HG02798 (cell line): ENCODE measurements at regions not wholly inside any gene's neighbourhood (a gene's known extent, or its start where the extent isn't known, plus 50 kb on each side); places are given as distances from the start of the nearest gene placed in this dataset.

ENCODE experiments used
- ATAC-seq: cut with Tn5 transposase; IDR thresholded peaks from one replicate; pipeline ENCODE4 v1.9.1; 2021; ENCODE audit warnings: mild to moderate bottlenecking; ENCODE audit not compliant: unreplicated experiment, poor library complexity

- no peak for ATAC-seq
Measured at GRCh38 chr17:73777131-73777449, 132.8 kb upstream of the SDK2 start.

GRCh38 chr17:73782231-73782630, 138.0 kb upstream of the SDK2 start:
- no peak for ATAC-seq

- ATAC-seq = no peak
Measured at GRCh38 chr17:73782641-73783381, 138.6 kb upstream of the SDK2 start.

GRCh38 chr17:73783382-73783766, 139.1 kb upstream of the SDK2 start:
- ATAC-seq = no peak

GRCh38 chr17:73783945-73784603, 139.8 kb upstream of the SDK2 start:
- ATAC-seq = no peak

GRCh38 chr17:73785496-73785895, 141.3 kb upstream of the SDK2 start:
- no peak for ATAC-seq

GRCh38 chr17:73785958-73786743, 141.9 kb upstream of the SDK2 start:
- ATAC-seq = no peak

- no peak for ATAC-seq
Measured at GRCh38 chr17:73787076-73788059, 143.1 kb upstream of the SDK2 start.

GRCh38 chr17:73788111-73788510, 143.9 kb upstream of the SDK2 start:
- no peak for ATAC-seq

GRCh38 chr17:73791121-73791520, 146.9 kb upstream of the SDK2 start:
- no peak for ATAC-seq

GRCh38 chr17:73791631-73792030, 147.4 kb upstream of the SDK2 start:
- no peak for ATAC-seq

- ATAC-seq = no peak
Measured at GRCh38 chr17:73792994-73793393, 148.7 kb upstream of the SDK2 start.

- no peak for ATAC-seq
Measured at GRCh38 chr17:73794336-73794735, 150.1 kb upstream of the SDK2 start.

- no peak for ATAC-seq
Measured at GRCh38 chr17:73795730-73796129, 151.5 kb upstream of the SDK2 start.

GRCh38 chr17:73797594-73798110, 153.4 kb upstream of the SDK2 start:
- no peak for ATAC-seq

GRCh38 chr17:73798111-73798748, 154.0 kb upstream of the SDK2 start:
- no peak for ATAC-seq

GRCh38 chr17:73799096-73799495, 154.9 kb upstream of the SDK2 start:
- no peak for ATAC-seq

GRCh38 chr17:73799781-73800627, 155.8 kb upstream of the SDK2 start:
- no peak for ATAC-seq

- no peak for ATAC-seq
Measured at GRCh38 chr17:73800893-73801292, 156.6 kb upstream of the SDK2 start.
